HEK293 (cell line): ENCODE measurements at regions not wholly inside any gene's neighbourhood (a gene's known extent, or its start where the extent isn't known, plus 50 kb on each side); places are given as distances from the start of the nearest gene placed in this dataset.
"Not testable (repeated sequence)": the region's sequence is repeated elsewhere in the genome, so short reads cannot be mapped to it uniquely, and the experiment has no call there.

ENCODE experiments used
- CTCF ChIA-PET: fragments of 350-600 bp; formaldehyde crosslinking; extraction: SDS; loops from one replicate; lab custom pipeline; 2021; ENCODE audit warnings: antibody characterized with exemption; lab: Yijun Ruan, JAX
- POLR2A ChIA-PET: fragments of 300-600 bp; formaldehyde crosslinking; extraction: SDS; loops from one replicate; lab custom pipeline; 2020; ENCODE audit warnings: antibody characterized with exemption, inconsistent platforms; lab: Yijun Ruan, JAX
- H3K27ac ChIP-seq: fragments of 200-500 bp; sonication (Bioruptor generic); 2 replicates; pipeline ENCODE4 v1.5.1; 2014; ENCODE audit warnings: low read depth, low read length, control low read depth, inconsistent platforms; ENCODE audit errors: extremely low read depth
- H3K36me3 ChIP-seq, 2 experiments: fragments of 200-500 bp in 1 of 2; sonication (Bioruptor generic) in 1 of 2; 1 replicate in 1 of 2; 2 replicates in 1 of 2; pipeline ENCODE4 v1.5.1; 2014 to 2017; ENCODE audit warnings: inconsistent platforms in 2 of 2, low read length in 2 of 2; ENCODE audit not compliant: control insufficient read depth in 2 of 2, insufficient read depth in 1 of 2
- H3K4me1 ChIP-seq: fragments of 200-500 bp; sonication (Bioruptor generic); 2 replicates; pipeline ENCODE4 v1.5.1; 2014; ENCODE audit warnings: mild to moderate bottlenecking, low read length, inconsistent platforms; ENCODE audit not compliant: control insufficient read depth, insufficient read depth
- H3K4me3 ChIP-seq: 2 replicates; pipeline ENCODE4 v1.5.1; 2011; ENCODE audit warnings: low read depth, mild to moderate bottlenecking, control low read depth, low read length, moderate library complexity
- H3K9me3 ChIP-seq: fragments of 200-500 bp; sonication (Bioruptor generic); 2 replicates; pipeline ENCODE4 v1.5.1; 2014; ENCODE audit warnings: low read depth, low read length, inconsistent platforms; ENCODE audit not compliant: control insufficient read depth, insufficient read depth
- BCL11A ChIP-seq: fragments of 450-650 bp; formaldehyde crosslinking; IDR thresholded peaks from 2 replicates; pipeline ENCODE4 v1.5.1; 2016; ENCODE audit warnings: low read depth, missing biosample characterization, missing genetic modification characterization
- FEZF1 ChIP-seq: fragments of 450-650 bp; formaldehyde crosslinking; IDR thresholded peaks from 2 replicates; pipeline ENCODE4 v1.5.1; 2016; ENCODE audit warnings: missing biosample characterization, missing genetic modification characterization
- ZBTB17 ChIP-seq: fragments of 450-650 bp; formaldehyde crosslinking; IDR thresholded peaks from 2 replicates; pipeline ENCODE4 v1.5.1; 2016; ENCODE audit warnings: missing biosample characterization, missing genetic modification characterization
- ZFP69B ChIP-seq: fragments of 450-650 bp; formaldehyde crosslinking; IDR thresholded peaks from 2 replicates; pipeline ENCODE4 v1.5.1; 2016; ENCODE audit warnings: missing biosample characterization, missing genetic modification characterization
- ZNF16 ChIP-seq: fragments of 450-650 bp; formaldehyde crosslinking; IDR thresholded peaks from 2 replicates; pipeline ENCODE4 v1.5.1; 2016; ENCODE audit warnings: low read depth, missing biosample characterization, missing genetic modification characterization
- ZNF174 ChIP-seq: fragments of 450-650 bp; formaldehyde crosslinking; IDR thresholded peaks from 2 replicates; pipeline ENCODE4 v1.5.0; 2017; ENCODE audit warnings: missing biosample characterization, mild to moderate bottlenecking, missing genetic modification characterization
- ZNF19 ChIP-seq: fragments of 450-650 bp; formaldehyde crosslinking; IDR thresholded peaks from 2 replicates; pipeline ENCODE4; 2016; ENCODE audit warnings: missing biosample characterization, missing genetic modification characterization, low read depth
- ZNF24 ChIP-seq: fragments of 450-650 bp; formaldehyde crosslinking; IDR thresholded peaks from 2 replicates; pipeline ENCODE4 v1.5.1; 2016; ENCODE audit warnings: missing biosample characterization, missing genetic modification characterization
- ZNF266 ChIP-seq: fragments of 450-650 bp; formaldehyde crosslinking; IDR thresholded peaks from 2 replicates; pipeline ENCODE4 v1.5.1; 2016; ENCODE audit warnings: missing biosample characterization, missing genetic modification characterization, low read depth
- ZNF324 ChIP-seq: fragments of 450-650 bp; formaldehyde crosslinking; IDR thresholded peaks from 2 replicates; pipeline ENCODE4 v1.5.1; 2016; ENCODE audit warnings: missing biosample characterization, missing genetic modification characterization
- ZNF394 ChIP-seq: fragments of 450-650 bp; formaldehyde crosslinking; IDR thresholded peaks from 2 replicates; pipeline ENCODE4 v1.5.1; 2016; ENCODE audit warnings: missing biosample characterization, missing genetic modification characterization, mild to moderate bottlenecking, moderate library complexity, borderline replicate concordance
- ZNF426 ChIP-seq: fragments of 450-650 bp; formaldehyde crosslinking; IDR thresholded peaks from 2 replicates; pipeline ENCODE4 v1.5.1; 2017; ENCODE audit warnings: missing biosample characterization, missing genetic modification characterization, mild to moderate bottlenecking, inconsistent platforms, moderate library complexity
- ZNF555 ChIP-seq: fragments of 450-650 bp; formaldehyde crosslinking; conservative IDR thresholded peaks from 2 replicates; pipeline ENCODE4 v1.5.1; 2017; ENCODE audit warnings: missing biosample characterization, mild to moderate bottlenecking, missing genetic modification characterization, inconsistent platforms
- ZNF596 ChIP-seq: fragments of 450-650 bp; IDR thresholded peaks from 2 replicates; pipeline ENCODE4 v1.5.0; 2018; ENCODE audit warnings: missing biosample characterization, mild to moderate bottlenecking, missing genetic modification characterization, moderate library complexity
- ZNF692 ChIP-seq: fragments of 450-650 bp; formaldehyde crosslinking; IDR thresholded peaks from 2 replicates; pipeline ENCODE4 v1.5.1; 2016; ENCODE audit warnings: missing biosample characterization, missing genetic modification characterization
- TF ChIP-seq, protein P1 (sequence below): fragments of 450-650 bp; IDR thresholded peaks from 2 replicates; pipeline ENCODE4 v1.5.1; 2018; ENCODE audit warnings: missing biosample characterization, missing genetic modification characterization

GRCh38 chr12:58009405-58010195 is 68.2 kb downstream of the ATP23 start:
- H3K36me3 ChIP-seq, result no peaks in the 10 kb centered on the region
- POLR2A ChIA-PET, result no interaction called here
- no peak overlapping the region for H3K4me3 ChIP-seq
- TF ChIP-seq ZFP69B (tag by site-specific recombination) (no peak), ZNF596 (tag by site-specific recombination) (no peak), ZNF324 (tag by site-specific recombination) (no peak), ZNF174 (tag by site-specific recombination) (no peak), ZNF426 (tag by site-specific recombination) (no peak), ZNF266 (no peak), ZBTB17 (tag by site-specific recombination) (no peak), ZNF16 (no peak), ZNF19 (tag by site-specific recombination) (no peak), ZNF555 (tag by site-specific recombination) (no peak), ZNF394 (tag by site-specific recombination) (no peak)
- TF ChIP-seq, protein P1, sequence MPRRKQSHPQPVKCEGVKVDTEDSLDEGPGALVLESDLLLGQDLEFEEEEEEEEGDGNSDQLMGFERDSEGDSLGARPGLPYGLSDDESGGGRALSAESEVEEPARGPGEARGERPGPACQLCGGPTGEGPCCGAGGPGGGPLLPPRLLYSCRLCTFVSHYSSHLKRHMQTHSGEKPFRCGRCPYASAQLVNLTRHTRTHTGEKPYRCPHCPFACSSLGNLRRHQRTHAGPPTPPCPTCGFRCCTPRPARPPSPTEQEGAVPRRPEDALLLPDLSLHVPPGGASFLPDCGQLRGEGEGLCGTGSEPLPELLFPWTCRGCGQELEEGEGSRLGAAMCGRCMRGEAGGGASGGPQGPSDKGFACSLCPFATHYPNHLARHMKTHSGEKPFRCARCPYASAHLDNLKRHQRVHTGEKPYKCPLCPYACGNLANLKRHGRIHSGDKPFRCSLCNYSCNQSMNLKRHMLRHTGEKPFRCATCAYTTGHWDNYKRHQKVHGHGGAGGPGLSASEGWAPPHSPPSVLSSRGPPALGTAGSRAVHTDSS (tag by site-specific recombination), result no peak
- no peaks in the 10 kb centered on the region for H3K4me1 ChIP-seq
- CTCF ChIA-PET, result interaction anchor here (0.6 to 1.6 kb wide), 2 partner anchors 9 to 1413 kb away, joined by 3 read pairs; no protein-coding TSS in a partner anchor
- H3K27ac ChIP-seq, result no peak overlapping the region
- H3K9me3 ChIP-seq, result no peaks in the 10 kb centered on the region

GRCh38 chr12:58011676-58012075 is 70.3 kb downstream of the ATP23 start:
- Histone ChIP-seq H3K4me1 (no peaks in the 10 kb centered on the region), H3K36me3 (no peaks in the 10 kb centered on the region), H3K9me3 (no peaks in the 10 kb centered on the region), H3K27ac (no peak overlapping the region), H3K4me3 (no peak overlapping the region)
- TF ChIP-seq FEZF1 (tag by site-specific recombination) (no peak), ZNF24 (tag by site-specific recombination) (no peak), BCL11A (tag by site-specific recombination) (no peak), ZNF692 (tag by site-specific recombination) (no peak)
- CTCF ChIA-PET, result no interaction called here
- POLR2A ChIA-PET, result no interaction called here

- H3K27ac ChIP-seq, H3K9me3 ChIP-seq, H3K4me3 ChIP-seq, H3K36me3 ChIP-seq, POLR2A ChIA-PET, H3K4me1 ChIP-seq: not testable (repeated sequence)
- CTCF ChIA-PET, result interaction anchor here (0.7 kb wide), 1 partner anchor 283 kb away, joined by 3 read pairs; no protein-coding TSS in a partner anchor
These were observed 81.1 kb downstream of the ATP23 start for GRCh38 chr12:58022379-58023020.
